HG02571 (cell line): ENCODE measurements at regions not wholly inside any gene's neighbourhood (a gene's known extent, or its start where the extent isn't known, plus 50 kb on each side); places are given as distances from the start of the nearest gene placed in this dataset.

Experiments
- ATAC-seq: cut with Tn5 transposase; IDR thresholded peaks from one replicate; pipeline ENCODE4 v1.9.1; 2021; ENCODE audit warnings: mild to moderate bottlenecking, moderate library complexity; ENCODE audit not compliant: unreplicated experiment

- no peak for ATAC-seq
These were observed 636.4 kb upstream of the PLXNA2 start for GRCh38 chr1:208880433-208881100.

GRCh38 chr1:208885060-208885459 lies 640.9 kb upstream of the PLXNA2 start:
- no peak for ATAC-seq

GRCh38 chr1:208885650-208886049 lies 641.5 kb upstream of the PLXNA2 start:
- ATAC-seq: no peak

- no peak for ATAC-seq
These were observed 644.2 kb upstream of the PLXNA2 start for GRCh38 chr1:208888376-208888775.

- no peak for ATAC-seq
These were observed 648.0 kb upstream of the PLXNA2 start for GRCh38 chr1:208892147-208892546.

GRCh38 chr1:208893251-208893650 lies 649.1 kb upstream of the PLXNA2 start:
- ATAC-seq: no peak

GRCh38 chr1:208895181-208895580 lies 651.0 kb upstream of the PLXNA2 start:
- ATAC-seq: no peak

GRCh38 chr1:208895820-208896219 lies 651.6 kb upstream of the PLXNA2 start:
- ATAC-seq: no peak

- no peak for ATAC-seq
These were observed 652.6 kb upstream of the PLXNA2 start for GRCh38 chr1:208896768-208897167.

- ATAC-seq: no peak
These were observed 655.3 kb upstream of the PLXNA2 start for GRCh38 chr1:208899438-208899837.

- ATAC-seq: no peak
These were observed 659.2 kb upstream of the PLXNA2 start for GRCh38 chr1:208903251-208903905.

- no peak for ATAC-seq
These were observed 663.6 kb upstream of the PLXNA2 start for GRCh38 chr1:208907790-208908189.

- no peak for ATAC-seq
These were observed 665.1 kb upstream of the PLXNA2 start for GRCh38 chr1:208909011-208909984.

- ATAC-seq: no peak
These were observed 666.0 kb upstream of the PLXNA2 start for GRCh38 chr1:208910161-208910560.

- ATAC-seq: no peak
These were observed 666.2 kb upstream of the CAMK1G start for GRCh38 chr1:208917281-208917680.

- ATAC-seq: no peak
These were observed 665.8 kb upstream of the CAMK1G start for GRCh38 chr1:208917723-208918122.

GRCh38 chr1:208918160-208918559 lies 665.4 kb upstream of the CAMK1G start:
- no peak for ATAC-seq

GRCh38 chr1:208919371-208919770 lies 664.1 kb upstream of the CAMK1G start:
- ATAC-seq: no peak

- no peak for ATAC-seq
These were observed 662.3 kb upstream of the CAMK1G start for GRCh38 chr1:208921259-208921658.

- no peak for ATAC-seq
These were observed 660.1 kb upstream of the CAMK1G start for GRCh38 chr1:208923456-208923855.

GRCh38 chr1:208923946-208924720 lies 659.4 kb upstream of the CAMK1G start:
- no peak for ATAC-seq
